SJCRH30 (cell line): ENCODE measurements at regions not wholly inside any gene's neighbourhood (a gene's known extent, or its start where the extent isn't known, plus 50 kb on each side); places are given as distances from the start of the nearest gene placed in this dataset.
"Not testable (repeated sequence)": the region's sequence is repeated elsewhere in the genome, so short reads cannot be mapped to it uniquely, and the experiment has no call there.

Source experiments
- DNase-seq, 2 experiments: peaks; one replicate each; pipeline ENCODE4 v3.0.0-alpha.2; 2015 to 2020
- H3K27ac ChIP-seq: fragments of 250-450 bp; sonication (Bioruptor Pico); 2 replicates; pipeline ENCODE4 v1.5.1; 2020; ENCODE audit warnings: mild to moderate bottlenecking, moderate library complexity
- H3K27me3 ChIP-seq: fragments of 250-450 bp; sonication (Bioruptor Pico); 2 replicates; pipeline ENCODE4 v1.5.1; 2020; ENCODE audit warnings: mild to moderate bottlenecking, moderate library complexity
- H3K36me3 ChIP-seq: fragments of 250-450 bp; sonication (Bioruptor Pico); 2 replicates; pipeline ENCODE4 v1.5.1; 2020; ENCODE audit warnings: mild to moderate bottlenecking, moderate library complexity
- H3K4me1 ChIP-seq: fragments of 250-450 bp; sonication (Bioruptor Pico); 2 replicates; pipeline ENCODE4 v1.5.1; 2020; ENCODE audit warnings: mild to moderate bottlenecking, moderate library complexity
- H3K4me3 ChIP-seq: fragments of 250-450 bp; sonication (Bioruptor Pico); 2 replicates; pipeline ENCODE4 v1.5.1; 2020; ENCODE audit warnings: mild to moderate bottlenecking, moderate library complexity
- H3K9me3 ChIP-seq: fragments of 250-450 bp; sonication (Bioruptor Pico); replicated peaks from 2 replicates; pipeline ENCODE4 v1.5.1; 2020; ENCODE audit warnings: mild to moderate bottlenecking, moderate library complexity

DNA sequence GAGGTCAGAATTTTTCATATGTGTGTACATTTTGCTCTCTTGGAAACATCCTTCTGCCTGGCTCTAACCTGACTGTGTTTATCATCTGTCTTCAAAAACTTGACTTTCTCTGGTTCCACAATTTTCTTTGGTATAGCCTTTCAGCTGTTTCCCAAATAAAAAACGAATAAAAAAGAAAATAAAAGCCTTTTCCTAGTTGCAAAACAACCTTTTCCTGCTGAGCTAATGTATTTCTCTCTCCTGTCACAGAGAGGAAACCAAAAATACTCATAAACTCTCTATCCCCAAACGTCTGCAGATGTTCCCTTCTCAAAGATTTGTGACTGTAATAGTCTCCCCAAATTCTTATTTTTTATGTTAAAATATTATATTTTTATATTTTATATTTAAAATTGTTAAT is 505.3 kb upstream of the SLC39A10 start:
- Histone ChIP-seq H3K9me3 (no peaks in the 10 kb centered on the region; the same call in 1 of the 2 replicates), H3K4me3 (no peak overlapping the region), H3K36me3 (no peaks in the 10 kb centered on the region), H3K27ac (no peak overlapping the region), H3K27me3 (no peaks in the 10 kb centered on the region; the same call in 1 of the 2 replicates), H3K4me1 (no peaks in the 10 kb centered on the region)
- DNase-seq, result no peak

DNA sequence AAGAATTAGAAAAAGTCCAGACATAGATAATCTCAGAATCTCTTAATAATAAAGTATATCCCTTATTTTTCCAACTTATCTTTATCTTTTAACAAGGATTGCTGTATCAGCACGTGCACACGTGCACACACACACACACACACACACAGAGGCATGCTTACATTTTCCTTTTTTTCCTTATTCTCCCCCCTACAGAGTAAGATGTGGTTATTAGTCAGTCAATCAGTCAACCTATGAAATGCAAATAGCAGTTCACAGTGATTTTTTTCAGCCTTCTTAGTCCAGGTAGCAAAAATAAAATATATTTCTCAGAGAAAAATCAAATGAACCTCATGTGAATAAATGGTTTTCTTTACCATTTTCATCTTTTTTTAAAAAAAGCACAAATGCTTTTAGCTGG is 506.2 kb upstream of the SLC39A10 start:
- no peaks in the 10 kb centered on the region for H3K36me3 ChIP-seq
- no peaks in the 10 kb centered on the region; the same call in 1 of the 2 replicates for H3K27me3 ChIP-seq
- DNase-seq, result no peak
- no peak overlapping the region for H3K27ac ChIP-seq
- no peaks in the 10 kb centered on the region; the same call in 1 of the 2 replicates for H3K9me3 ChIP-seq
- H3K4me3 ChIP-seq, result no peak overlapping the region
- H3K4me1 ChIP-seq, result no peaks in the 10 kb centered on the region

DNA sequence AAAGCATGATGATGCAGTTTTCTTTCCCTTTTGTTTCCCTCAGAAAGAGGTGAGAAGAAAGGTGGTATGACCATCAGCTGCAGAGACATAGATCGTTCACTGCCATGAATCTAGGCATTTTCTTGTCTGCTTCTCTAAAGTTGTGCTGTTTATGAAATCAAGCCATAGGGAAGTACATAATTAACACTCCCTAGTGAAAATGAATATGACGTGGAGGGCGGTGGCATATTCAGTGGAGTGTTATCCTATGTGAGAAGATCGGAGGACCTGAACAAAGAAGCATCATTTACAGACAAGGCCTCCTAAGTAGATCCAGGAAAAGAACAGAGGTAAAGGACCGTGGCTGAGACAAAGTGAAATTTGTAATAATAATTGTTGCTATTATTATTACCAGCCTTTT is 509.0 kb upstream of the SLC39A10 start:
- DNase-seq, result no peak

DNA sequence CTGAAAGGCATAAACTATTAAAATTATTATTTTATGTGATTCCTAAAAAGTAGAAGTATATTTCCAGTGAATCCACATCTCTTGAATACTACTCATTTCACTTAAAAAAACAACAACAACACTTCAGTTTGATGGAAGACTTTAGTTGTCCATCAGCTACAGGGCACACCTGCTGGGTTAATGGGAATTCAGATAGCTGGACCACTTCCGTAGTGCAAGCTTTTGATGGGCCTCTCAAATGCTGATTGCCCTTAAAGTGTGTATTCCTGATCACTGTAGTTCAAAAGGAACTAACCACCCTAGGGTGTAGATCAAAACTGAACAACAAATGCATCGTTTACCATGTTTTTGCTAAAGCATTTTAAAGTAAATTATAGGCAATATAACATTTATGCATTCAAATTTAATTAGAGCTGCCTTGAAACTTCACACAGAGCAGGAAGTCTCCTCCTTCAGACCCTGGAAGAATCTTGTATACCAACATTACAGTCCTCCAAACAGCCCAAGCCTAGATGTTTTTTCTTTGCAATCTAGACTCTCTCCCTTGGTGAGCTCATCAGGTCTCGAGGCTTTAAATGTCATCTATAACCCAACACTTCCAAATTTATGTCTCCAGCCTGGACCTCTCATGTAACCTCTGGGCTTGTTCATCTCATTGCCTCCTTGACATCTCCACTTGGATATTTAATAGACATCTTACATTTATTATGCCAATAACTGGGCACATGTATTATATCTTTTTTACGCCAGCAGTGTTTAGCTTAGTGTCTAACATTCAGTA is 510.1 kb upstream of the SLC39A10 start:
- H3K27ac ChIP-seq, result no peak overlapping the region
- H3K9me3 ChIP-seq, result no peaks in the 10 kb centered on the region
- no peak for DNase-seq
- H3K36me3 ChIP-seq, result no peaks in the 10 kb centered on the region
- no peak overlapping the region for H3K4me3 ChIP-seq
- H3K27me3 ChIP-seq, result no peaks in the 10 kb centered on the region
- H3K4me1 ChIP-seq, result no peaks in the 10 kb centered on the region

More for the DNA sequence above, 509.0 kb upstream of the SLC39A10 start:
- Histone ChIP-seq H3K4me1 (no peaks in the 10 kb centered on the region), H3K27me3 (no peaks in the 10 kb centered on the region; the same call in 1 of the 2 replicates), H3K36me3 (no peaks in the 10 kb centered on the region), H3K4me3 (no peak overlapping the region), H3K9me3 (no peaks in the 10 kb centered on the region; the same call in 1 of the 2 replicates), H3K27ac (no peak overlapping the region)

DNA sequence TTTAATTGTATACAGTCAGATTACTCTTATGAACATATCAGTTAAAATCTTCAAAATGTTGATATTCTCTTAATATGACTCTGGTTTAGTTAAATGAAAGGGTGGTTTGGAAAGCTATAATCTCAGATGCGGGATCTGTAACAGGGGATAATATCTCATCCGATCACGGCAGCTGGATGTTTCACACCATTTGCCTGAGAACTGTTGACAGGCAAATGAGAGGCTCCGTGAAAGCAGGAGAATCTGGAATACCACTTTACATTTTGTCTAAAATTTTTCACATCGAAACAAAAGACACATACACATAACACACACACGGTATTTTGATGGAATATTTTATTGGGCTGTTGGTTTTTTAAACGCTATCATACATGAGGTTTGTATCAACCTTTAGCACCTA is 518.6 kb upstream of the SLC39A10 start:
- Histone ChIP-seq H3K4me3 (no peak overlapping the region), H3K36me3 (no peaks in the 10 kb centered on the region), H3K9me3 (no peaks in the 10 kb centered on the region), H3K27ac (no peak overlapping the region), H3K4me1 (peaks cover 32% of the 10 kb centered on the region), H3K27me3 (no peaks in the 10 kb centered on the region)
- peak in 1 of 2 experiments; percentile 42 for DNase-seq

DNA sequence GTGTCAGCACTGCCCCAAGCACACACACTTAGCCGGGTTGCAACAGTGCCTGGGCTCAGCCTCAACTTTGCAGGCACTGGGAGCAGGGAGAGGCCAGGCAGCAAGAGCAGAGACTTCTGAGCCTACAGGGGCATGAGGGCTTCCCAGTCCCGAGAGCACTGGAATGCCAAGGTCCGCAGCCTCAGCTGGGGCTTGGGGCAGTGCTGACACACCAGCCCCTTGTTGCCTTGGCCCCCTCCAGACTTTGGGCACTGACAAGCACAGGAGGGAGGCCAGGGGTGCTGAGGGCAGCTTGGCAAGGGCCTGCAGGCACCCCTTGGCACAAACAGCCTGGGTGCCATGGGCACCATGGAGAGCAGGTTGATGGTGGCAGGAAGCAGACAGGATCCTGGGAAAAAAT is 531.1 kb upstream of the SLC39A10 start:
- not testable (repeated sequence) for H3K27ac ChIP-seq, H3K27me3 ChIP-seq, DNase-seq, H3K9me3 ChIP-seq, H3K4me3 ChIP-seq, H3K36me3 ChIP-seq
- peaks cover 11% of the 10 kb centered on the region for H3K4me1 ChIP-seq

DNA sequence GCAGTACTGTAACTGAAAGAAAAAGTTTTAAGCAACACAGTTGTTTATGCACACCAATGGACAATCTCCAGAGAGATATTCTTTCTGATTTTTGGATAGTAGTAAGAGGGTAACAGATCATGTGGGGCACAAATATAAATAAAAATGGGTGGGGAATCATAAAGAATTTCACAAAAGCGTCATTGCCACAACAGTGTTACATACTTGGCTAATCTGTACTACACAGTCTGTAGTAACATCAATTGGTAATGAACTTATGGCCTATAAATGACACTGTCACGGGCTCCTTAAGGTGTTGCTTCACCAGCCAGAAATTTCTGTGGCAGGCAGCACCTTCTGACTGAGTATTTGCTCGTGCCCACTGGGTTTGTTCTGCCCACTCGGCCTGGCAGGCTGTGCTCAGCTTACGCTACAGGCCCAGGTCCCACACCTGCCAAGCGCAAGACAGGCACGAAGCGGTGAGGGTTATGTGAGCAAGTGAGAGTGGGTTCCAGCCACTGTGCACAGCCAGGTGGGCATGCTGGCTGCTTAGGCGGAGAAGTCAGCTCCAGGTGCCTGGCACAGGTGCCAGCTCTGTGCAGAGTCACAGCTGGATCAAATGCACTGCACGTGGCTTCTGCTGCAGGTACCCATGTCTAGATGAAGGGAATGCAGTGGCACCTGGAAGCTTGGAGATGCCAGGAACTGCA is 532.5 kb upstream of the SLC39A10 start:
- no peak for DNase-seq
- no peaks in the 10 kb centered on the region for H3K27me3 ChIP-seq
- peaks cover 14% of the 10 kb centered on the region for H3K4me1 ChIP-seq
- no peak overlapping the region for H3K4me3 ChIP-seq
- no peaks in the 10 kb centered on the region for H3K9me3 ChIP-seq
- H3K27ac ChIP-seq, result no peak overlapping the region
- no peaks in the 10 kb centered on the region for H3K36me3 ChIP-seq

DNA sequence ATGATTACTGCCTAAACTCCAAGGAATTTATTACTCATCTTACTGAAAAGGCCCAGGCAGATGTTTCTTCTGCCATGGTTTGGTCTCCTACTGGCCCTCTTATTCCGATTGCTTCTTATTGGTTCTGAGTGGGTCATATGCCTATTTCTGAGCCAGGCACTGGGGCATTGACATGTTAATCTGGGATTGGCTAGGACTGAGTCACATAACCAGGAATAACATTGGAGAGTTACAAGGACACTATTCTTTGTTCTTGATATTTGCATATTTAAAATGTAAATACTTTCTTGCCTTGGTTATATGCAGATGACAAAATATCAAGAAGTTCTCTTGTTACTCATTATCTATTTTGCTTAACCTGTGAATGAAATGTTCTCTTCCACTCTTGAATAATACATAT is 534.4 kb upstream of the SLC39A10 start:
- Histone ChIP-seq H3K27me3 (no peaks in the 10 kb centered on the region), H3K9me3 (no peaks in the 10 kb centered on the region), H3K4me3 (no peak overlapping the region), H3K27ac (no peak overlapping the region), H3K36me3 (no peaks in the 10 kb centered on the region), H3K4me1 (peaks cover 28% of the 10 kb centered on the region)
- DNase-seq, result no peak

DNA sequence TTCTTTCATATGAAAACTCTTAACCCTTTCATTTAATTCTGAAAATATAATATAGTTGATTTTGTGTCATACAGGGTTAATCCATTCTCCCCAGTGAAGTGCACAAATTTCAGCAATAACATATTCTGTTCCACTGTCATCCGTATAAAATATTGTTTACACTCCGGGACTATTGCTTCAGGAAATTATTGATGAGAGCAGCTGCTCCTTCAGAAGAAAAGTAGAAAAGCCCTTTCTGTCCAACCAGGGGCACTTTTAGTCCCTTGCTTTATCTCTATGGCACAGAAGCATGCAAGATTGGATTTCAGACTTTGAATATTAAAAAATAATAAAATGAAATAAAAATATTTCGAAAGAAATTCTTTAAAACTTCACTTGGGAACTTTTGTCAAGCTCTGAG is 535.7 kb upstream of the SLC39A10 start:
- Histone ChIP-seq H3K27ac (peak overlapping the region; percentile 36), H3K4me1 (peaks cover 42% of the 10 kb centered on the region), H3K27me3 (no peaks in the 10 kb centered on the region), H3K4me3 (no peak overlapping the region), H3K9me3 (no peaks in the 10 kb centered on the region), H3K36me3 (no peaks in the 10 kb centered on the region)
- DNase-seq, result peak; percentile 47 to 92

DNA sequence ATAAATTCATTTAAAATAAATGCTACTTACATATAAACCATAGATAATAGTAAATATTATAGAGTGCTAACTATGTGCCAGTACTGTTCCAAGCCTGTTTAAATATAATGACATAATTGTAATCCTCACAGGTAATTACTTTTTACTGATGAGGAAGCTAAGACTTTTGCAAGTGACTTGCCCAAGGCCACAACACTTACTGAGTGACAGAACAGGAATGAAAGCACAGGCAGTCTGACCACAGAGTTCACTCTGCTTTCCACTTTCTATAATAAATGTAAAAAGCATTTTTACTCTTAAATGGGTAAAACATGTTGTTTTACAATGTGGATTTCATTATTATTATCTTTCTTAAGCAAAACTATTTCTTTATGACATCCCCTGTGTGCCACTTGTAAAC is 537.8 kb upstream of the SLC39A10 start:
- peaks cover 45% of the 10 kb centered on the region for H3K4me1 ChIP-seq
- no peak overlapping the region for H3K27ac ChIP-seq
- no peaks in the 10 kb centered on the region for H3K27me3 ChIP-seq
- no peak overlapping the region for H3K4me3 ChIP-seq
- peak in 1 of 2 experiments; percentile 41 for DNase-seq
- peaks cover 7% of the 10 kb centered on the region; the same call in 1 of the 2 replicates for H3K9me3 ChIP-seq
- no peaks in the 10 kb centered on the region for H3K36me3 ChIP-seq

DNA sequence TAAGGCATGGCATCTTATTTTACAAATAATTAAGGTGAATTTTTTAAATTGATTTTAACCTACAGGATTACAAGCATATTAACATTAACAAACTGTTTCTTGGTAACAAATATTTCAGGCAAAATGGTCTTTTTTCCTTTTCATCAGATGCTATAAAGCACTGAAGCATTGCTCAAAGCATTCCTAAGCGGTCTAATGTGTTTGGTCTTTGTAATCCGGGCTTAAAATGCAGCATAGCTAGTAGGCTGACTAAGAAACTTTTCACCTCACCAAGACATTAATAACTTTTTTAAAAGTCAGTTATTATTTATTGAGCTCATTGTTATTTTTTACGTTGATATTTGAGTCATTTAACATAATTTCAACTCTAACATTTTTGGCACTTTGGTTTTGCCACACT is 538.8 kb upstream of the SLC39A10 start:
- DNase-seq, result peak in 1 of 2 experiments; percentile 60
- no peaks in the 10 kb centered on the region for H3K36me3 ChIP-seq
- no peak overlapping the region for H3K4me3 ChIP-seq
- peaks cover 45% of the 10 kb centered on the region for H3K4me1 ChIP-seq
- H3K27me3 ChIP-seq, result no peaks in the 10 kb centered on the region
- H3K9me3 ChIP-seq, result peaks cover 7% of the 10 kb centered on the region; the same call in 1 of the 2 replicates
- H3K27ac ChIP-seq, result peak overlapping the region; percentile 48; the same call in 1 of the 2 replicates

DNA sequence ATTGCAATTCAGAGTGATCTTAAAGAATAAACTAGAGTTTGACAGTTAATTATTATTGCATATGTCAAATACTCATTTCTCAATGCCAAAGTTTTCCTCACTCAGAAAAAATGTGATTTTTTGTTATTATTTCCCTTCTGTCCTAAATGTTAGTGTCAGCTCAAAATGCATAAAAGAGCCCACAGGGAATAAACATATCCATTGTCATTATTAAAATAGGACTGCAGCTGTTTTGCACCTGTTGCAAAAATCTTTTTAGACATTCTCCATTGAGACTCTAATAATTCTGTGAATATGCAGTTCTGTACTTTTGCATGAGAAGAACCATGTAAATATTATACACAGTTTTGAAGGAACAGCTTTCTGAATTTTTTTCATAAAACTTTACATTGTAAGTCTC is 540.0 kb upstream of the SLC39A10 start:
- DNase-seq, result peak in 1 of 2 experiments; percentile 89
- H3K4me3 ChIP-seq, result no peak overlapping the region
- H3K27me3 ChIP-seq, result no peaks in the 10 kb centered on the region
- H3K4me1 ChIP-seq, result peaks cover 45% of the 10 kb centered on the region
- peak overlapping the region; percentile 48 for H3K27ac ChIP-seq
- H3K36me3 ChIP-seq, result no peaks in the 10 kb centered on the region
- H3K9me3 ChIP-seq, result peaks cover 7% of the 10 kb centered on the region; the same call in 1 of the 2 replicates

DNA sequence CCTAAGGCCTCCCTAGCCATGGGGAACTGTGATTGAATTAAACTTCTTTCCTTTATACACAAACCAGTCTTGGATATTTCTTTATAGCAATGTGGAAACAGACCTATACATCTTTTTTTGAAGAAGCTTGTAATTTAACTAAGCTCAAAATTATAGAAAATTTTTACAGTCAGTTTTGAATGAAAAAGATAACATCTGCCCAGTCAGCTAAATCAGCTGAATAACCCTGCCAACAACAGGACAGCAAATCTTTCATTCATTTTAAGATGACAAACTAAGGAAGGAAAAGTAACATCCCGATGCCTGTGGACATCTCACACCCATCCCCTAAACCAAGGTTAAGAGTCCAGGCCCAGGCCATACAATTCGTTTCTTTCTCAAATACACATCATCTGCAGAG is 541.3 kb upstream of the SLC39A10 start:
- Histone ChIP-seq H3K36me3 (no peaks in the 10 kb centered on the region), H3K4me3 (no peak overlapping the region), H3K9me3 (peaks cover 7% of the 10 kb centered on the region; the same call in 1 of the 2 replicates), H3K27ac (no peak overlapping the region), H3K4me1 (peaks cover 33% of the 10 kb centered on the region), H3K27me3 (no peaks in the 10 kb centered on the region)
- no peak for DNase-seq

DNA sequence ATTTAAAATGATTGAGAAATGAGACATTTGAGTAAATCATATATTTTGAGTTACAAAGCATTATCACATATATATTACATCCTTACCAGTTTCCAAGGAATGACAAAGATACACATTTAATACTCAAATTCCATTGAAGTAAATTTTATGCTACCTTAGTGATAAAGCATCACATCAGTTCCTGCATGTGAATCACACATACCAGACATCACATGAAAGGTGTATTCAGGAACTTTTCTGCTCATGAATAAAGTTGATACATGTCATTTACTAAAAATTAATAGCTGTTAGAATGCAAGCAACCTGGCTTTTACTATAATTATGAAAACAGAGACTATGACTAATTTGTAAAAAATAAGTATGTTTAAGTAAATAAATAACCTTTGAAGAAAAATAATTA is 548.8 kb upstream of the SLC39A10 start:
- Histone ChIP-seq H3K4me1 (peaks cover 23% of the 10 kb centered on the region), H3K27me3 (no peaks in the 10 kb centered on the region)
- no peak for DNase-seq

DNA sequence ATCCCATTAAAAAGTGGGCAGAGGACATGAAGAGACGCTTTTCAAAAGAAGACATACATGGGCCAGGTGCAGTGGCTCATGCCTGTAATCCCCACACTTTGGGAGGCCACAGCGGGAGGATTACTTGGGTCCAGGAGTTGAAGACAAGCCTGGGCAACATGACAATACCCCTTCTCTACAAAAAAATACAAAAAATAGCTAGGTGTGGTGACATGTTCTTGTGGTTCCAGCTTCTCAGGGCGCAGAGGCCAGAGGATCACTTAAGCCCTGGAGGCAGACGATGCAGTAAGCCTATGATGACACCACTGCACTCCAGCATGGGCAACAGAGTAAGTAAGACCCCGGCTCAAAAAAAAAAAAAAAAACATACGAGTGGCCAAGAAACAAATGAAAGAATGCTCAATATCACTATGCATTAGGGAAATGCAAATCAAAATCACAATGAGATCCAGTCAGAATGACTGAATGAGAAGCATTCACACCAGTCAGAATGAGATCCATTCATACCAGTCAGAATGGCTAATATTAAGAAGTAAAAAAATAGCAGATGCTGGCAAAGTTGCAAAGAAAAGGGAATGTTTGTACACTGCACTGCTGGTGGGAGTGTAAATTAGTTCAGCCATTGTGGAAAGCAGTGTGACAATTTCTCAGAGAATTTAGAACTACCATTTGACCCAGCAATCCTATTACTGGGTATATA is 550.2 kb upstream of the SLC39A10 start:
- DNase-seq, result peak; percentile 74 to 89
- Histone ChIP-seq H3K9me3 (no peaks in the 10 kb centered on the region; the same call in 1 of the 2 replicates), H3K27ac (no peak overlapping the region), H3K4me1 (peaks cover 23% of the 10 kb centered on the region), H3K27me3 (no peaks in the 10 kb centered on the region), H3K4me3 (no peak overlapping the region), H3K36me3 (no peaks in the 10 kb centered on the region)

More for the DNA sequence above, 548.8 kb upstream of the SLC39A10 start:
- no peak overlapping the region for H3K27ac ChIP-seq
- no peak overlapping the region for H3K4me3 ChIP-seq
- H3K36me3 ChIP-seq, result no peaks in the 10 kb centered on the region
- H3K9me3 ChIP-seq, result no peaks in the 10 kb centered on the region; the same call in 1 of the 2 replicates
